GM12864 (cell line): ENCODE measurements at regions not wholly inside any gene's neighbourhood (a gene's known extent, or its start where the extent isn't known, plus 50 kb on each side); places are given as distances from the start of the nearest gene placed in this dataset.

Source experiments
- DNase-seq: peaks from one replicate; pipeline ENCODE4 v3.0.0-alpha.2; 2011; ENCODE audit warnings: low read depth
- H3K4me3 ChIP-seq: 2 replicates; pipeline ENCODE4 v1.5.1; 2011; ENCODE audit warnings: mild to moderate bottlenecking, low read depth, low read length, control low read depth
- CTCF ChIP-seq: IDR thresholded peaks from 2 replicates; pipeline ENCODE4 v1.5.1; 2011; ENCODE audit warnings: low read depth, mild to moderate bottlenecking, moderate library complexity, low read length, control low read depth, inconsistent platforms; ENCODE audit errors: missing control alignments

GRCh38 chr15:70566989-70567388, 196.4 kb downstream of the UACA start:
- H3K4me3 ChIP-seq = no peak overlapping the region
- DNase-seq = no peak
- TF ChIP-seq CTCF = no peak

- TF ChIP-seq CTCF = no peak
- H3K4me3 ChIP-seq = no peak overlapping the region
- DNase-seq = no peak
These were observed 197.1 kb downstream of the UACA start for GRCh38 chr15:70566047-70566835.

- TF ChIP-seq CTCF = no peak
- no peak overlapping the region for H3K4me3 ChIP-seq
- no peak for DNase-seq
These were observed 199.7 kb downstream of the UACA start for GRCh38 chr15:70563561-70564095.

GRCh38 chr15:70562906-70563305, 200.5 kb downstream of the UACA start:
- H3K4me3 ChIP-seq = no peak overlapping the region
- no peak for TF ChIP-seq CTCF
- DNase-seq = no peak

- TF ChIP-seq CTCF = no peak
- no peak overlapping the region for H3K4me3 ChIP-seq
- DNase-seq = no peak
These were observed 201.5 kb downstream of the UACA start for GRCh38 chr15:70561885-70562284.

GRCh38 chr15:70560617-70561328, 202.6 kb downstream of the UACA start:
- H3K4me3 ChIP-seq = no peak overlapping the region
- TF ChIP-seq CTCF = no peak
- no peak for DNase-seq
